Neural progenitor cell (in vitro differentiated cells): ENCODE measurements at regions not wholly inside any gene's neighbourhood (a gene's known extent, or its start where the extent isn't known, plus 50 kb on each side); places are given as distances from the start of the nearest gene placed in this dataset.

ENCODE experiments used
- EZH2 ChIP-seq: fragments of 200-600 bp; sonication (generic); IDR thresholded peaks from 2 replicates; pipeline ENCODE4 v1.6.1; 2017; ENCODE audit warnings: antibody characterized with exemption, mild to moderate bottlenecking, moderate library complexity
- TF ChIP-seq, protein P1 (sequence below): fragments of 200-600 bp; sonication (generic); IDR thresholded peaks from 2 replicates; pipeline ENCODE4 v1.5.1; 2017; ENCODE audit warnings: antibody characterized with exemption, mild to moderate bottlenecking

DNA sequence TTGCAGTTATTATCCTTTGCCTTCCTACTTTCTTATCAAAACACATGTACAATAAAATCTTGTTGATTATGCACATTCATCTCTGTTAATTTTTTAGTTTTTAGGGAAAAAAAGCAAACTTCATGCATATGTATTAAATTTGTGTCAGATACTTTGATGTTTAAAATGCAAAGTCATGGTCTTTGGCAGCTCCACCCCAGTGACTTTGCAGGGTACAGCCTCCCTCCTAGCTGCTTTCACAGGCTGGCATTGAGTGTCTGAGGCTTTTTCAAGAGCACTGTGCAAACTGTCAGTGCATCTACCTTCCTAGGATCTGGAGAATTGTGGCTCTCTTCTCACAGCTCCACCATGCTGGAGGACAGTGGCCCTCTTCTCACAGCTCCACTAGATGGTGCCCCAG, 1988.1 kb upstream of the PCDH20 start:
- TF ChIP-seq, protein P1, sequence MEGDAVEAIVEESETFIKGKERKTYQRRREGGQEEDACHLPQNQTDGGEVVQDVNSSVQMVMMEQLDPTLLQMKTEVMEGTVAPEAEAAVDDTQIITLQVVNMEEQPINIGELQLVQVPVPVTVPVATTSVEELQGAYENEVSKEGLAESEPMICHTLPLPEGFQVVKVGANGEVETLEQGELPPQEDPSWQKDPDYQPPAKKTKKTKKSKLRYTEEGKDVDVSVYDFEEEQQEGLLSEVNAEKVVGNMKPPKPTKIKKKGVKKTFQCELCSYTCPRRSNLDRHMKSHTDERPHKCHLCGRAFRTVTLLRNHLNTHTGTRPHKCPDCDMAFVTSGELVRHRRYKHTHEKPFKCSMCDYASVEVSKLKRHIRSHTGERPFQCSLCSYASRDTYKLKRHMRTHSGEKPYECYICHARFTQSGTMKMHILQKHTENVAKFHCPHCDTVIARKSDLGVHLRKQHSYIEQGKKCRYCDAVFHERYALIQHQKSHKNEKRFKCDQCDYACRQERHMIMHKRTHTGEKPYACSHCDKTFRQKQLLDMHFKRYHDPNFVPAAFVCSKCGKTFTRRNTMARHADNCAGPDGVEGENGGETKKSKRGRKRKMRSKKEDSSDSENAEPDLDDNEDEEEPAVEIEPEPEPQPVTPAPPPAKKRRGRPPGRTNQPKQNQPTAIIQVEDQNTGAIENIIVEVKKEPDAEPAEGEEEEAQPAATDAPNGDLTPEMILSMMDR: no peak
- no peak for TF ChIP-seq EZH2
